HL-60 (cell line): ENCODE measurements at regions not wholly inside any gene's neighbourhood (a gene's known extent, or its start where the extent isn't known, plus 50 kb on each side); places are given as distances from the start of the nearest gene placed in this dataset.

Experiments
- DNase-seq, 2 experiments: peaks; one replicate each; pipeline ENCODE4 v3.0.0-alpha.2; 2010 to 2020; ENCODE audit warnings: low read depth in 1 of 2, low spot score in 1 of 2
- H3K27ac ChIP-seq: fragments of 250-450 bp; sonication (Bioruptor Pico); replicated peaks from 2 replicates; pipeline ENCODE4 v1.5.1; 2020; ENCODE audit warnings: mild to moderate bottlenecking, moderate library complexity
- H3K27me3 ChIP-seq: fragments of 250-450 bp; sonication (Bioruptor Pico); 2 replicates; pipeline ENCODE4 v1.5.1; 2021; ENCODE audit warnings: mild to moderate bottlenecking, moderate library complexity; ENCODE audit not compliant: insufficient read depth, poor library complexity, severe bottlenecking
- H3K4me3 ChIP-seq: replicated peaks from 2 replicates; pipeline ENCODE4 v1.5.1; 2011; ENCODE audit warnings: mild to moderate bottlenecking, control low read depth, low read length; ENCODE audit not compliant: insufficient read depth
- CTCF ChIP-seq: IDR thresholded peaks from one replicate; pipeline ENCODE4 v1.5.1; 2011; ENCODE audit warnings: low read length, control low read depth, inconsistent platforms; ENCODE audit not compliant: insufficient read depth
- GABPA ChIP-seq: IDR thresholded peaks from 2 replicates; pipeline ENCODE4 v1.6.1; 2012; ENCODE audit warnings: low read depth
- POLR2AphosphoS5 ChIP-seq: IDR thresholded peaks from 2 replicates; pipeline ENCODE4 v1.6.1; 2012; ENCODE audit warnings: low read depth
- SPI1 ChIP-seq: IDR thresholded peaks from 2 replicates; pipeline ENCODE4 v1.6.1; 2012; ENCODE audit warnings: low read depth, mild to moderate bottlenecking, borderline replicate concordance
- TF ChIP-seq, protein P1 (sequence below): IDR thresholded peaks from 2 replicates; pipeline ENCODE4 v1.6.1; 2012; ENCODE audit warnings: low read depth; ENCODE audit not compliant: insufficient replicate concordance

GRCh38 chr2:219718066-219718465 is 90.6 kb downstream of the SLC4A3 start:
- peak; percentile 26 to 91 for DNase-seq
- no peak overlapping the region for H3K4me3 ChIP-seq
- no peaks in the 10 kb centered on the region for H3K27me3 ChIP-seq
- TF ChIP-seq SPI1, result peak; percentile 34; the same call in 1 of the 2 replicates
- TF ChIP-seq, protein P1, sequence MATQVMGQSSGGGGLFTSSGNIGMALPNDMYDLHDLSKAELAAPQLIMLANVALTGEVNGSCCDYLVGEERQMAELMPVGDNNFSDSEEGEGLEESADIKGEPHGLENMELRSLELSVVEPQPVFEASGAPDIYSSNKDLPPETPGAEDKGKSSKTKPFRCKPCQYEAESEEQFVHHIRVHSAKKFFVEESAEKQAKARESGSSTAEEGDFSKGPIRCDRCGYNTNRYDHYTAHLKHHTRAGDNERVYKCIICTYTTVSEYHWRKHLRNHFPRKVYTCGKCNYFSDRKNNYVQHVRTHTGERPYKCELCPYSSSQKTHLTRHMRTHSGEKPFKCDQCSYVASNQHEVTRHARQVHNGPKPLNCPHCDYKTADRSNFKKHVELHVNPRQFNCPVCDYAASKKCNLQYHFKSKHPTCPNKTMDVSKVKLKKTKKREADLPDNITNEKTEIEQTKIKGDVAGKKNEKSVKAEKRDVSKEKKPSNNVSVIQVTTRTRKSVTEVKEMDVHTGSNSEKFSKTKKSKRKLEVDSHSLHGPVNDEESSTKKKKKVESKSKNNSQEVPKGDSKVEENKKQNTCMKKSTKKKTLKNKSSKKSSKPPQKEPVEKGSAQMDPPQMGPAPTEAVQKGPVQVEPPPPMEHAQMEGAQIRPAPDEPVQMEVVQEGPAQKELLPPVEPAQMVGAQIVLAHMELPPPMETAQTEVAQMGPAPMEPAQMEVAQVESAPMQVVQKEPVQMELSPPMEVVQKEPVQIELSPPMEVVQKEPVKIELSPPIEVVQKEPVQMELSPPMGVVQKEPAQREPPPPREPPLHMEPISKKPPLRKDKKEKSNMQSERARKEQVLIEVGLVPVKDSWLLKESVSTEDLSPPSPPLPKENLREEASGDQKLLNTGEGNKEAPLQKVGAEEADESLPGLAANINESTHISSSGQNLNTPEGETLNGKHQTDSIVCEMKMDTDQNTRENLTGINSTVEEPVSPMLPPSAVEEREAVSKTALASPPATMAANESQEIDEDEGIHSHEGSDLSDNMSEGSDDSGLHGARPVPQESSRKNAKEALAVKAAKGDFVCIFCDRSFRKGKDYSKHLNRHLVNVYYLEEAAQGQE, result peak; percentile 25
- no peak for TF ChIP-seq CTCF
- peak overlapping the region; percentile 53 for H3K27ac ChIP-seq

DNA sequence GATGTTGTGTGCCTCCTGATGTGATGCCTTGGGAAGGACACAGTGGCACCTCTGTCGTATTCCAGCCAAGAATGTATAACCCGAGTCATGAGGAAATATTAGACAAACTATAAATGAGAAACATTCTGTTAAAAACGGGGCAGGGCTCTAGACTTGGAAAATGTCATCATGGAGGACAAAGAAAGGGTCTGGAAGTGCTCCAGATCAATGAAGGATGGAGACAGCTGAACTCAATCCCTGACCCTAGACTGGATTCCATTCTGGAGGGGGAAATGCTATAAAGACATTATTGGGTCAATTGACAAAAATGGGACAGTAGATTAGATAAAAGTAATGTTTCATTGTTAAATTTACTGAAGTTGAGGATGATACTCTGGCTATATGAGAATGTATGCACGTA is 92.1 kb downstream of the SLC4A3 start:
- no peak for DNase-seq
- H3K27ac ChIP-seq, result no peak overlapping the region
- no peak for TF ChIP-seq CTCF
- TF ChIP-seq, protein P1, result no peak
- no peak overlapping the region for H3K4me3 ChIP-seq
- H3K27me3 ChIP-seq, result no peaks in the 10 kb centered on the region

DNA sequence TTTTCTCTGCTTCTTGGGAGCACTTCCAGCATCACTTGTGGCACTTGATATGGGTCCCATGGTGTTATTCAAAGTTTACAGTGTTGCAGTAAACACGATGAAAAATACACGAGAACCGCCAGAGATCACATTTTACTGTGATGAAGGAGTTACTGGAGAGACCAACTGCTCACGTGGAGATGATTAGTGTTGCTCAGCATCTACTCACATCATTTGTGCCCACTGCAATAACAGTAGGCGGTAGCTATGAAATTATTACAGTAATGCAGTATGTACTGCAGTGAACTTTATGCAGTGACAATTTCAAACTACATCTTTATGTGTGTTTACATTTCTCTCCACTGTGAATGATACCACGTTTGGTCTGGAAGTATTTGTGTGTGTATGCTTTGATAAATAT is 93.5 kb downstream of the SLC4A3 start:
- no peak overlapping the region for H3K4me3 ChIP-seq
- no peak overlapping the region for H3K27ac ChIP-seq
- no peaks in the 10 kb centered on the region for H3K27me3 ChIP-seq
- no peak for DNase-seq
- TF ChIP-seq POLR2AphosphoS5, result no peak
- TF ChIP-seq GABPA, result no peak
- no peak for TF ChIP-seq SPI1
- TF ChIP-seq CTCF, result no peak
- TF ChIP-seq, protein P1, result no peak
